ENCODE measurements at regions not wholly inside any gene's neighbourhood (a gene's known extent, or its start where the extent isn't known, plus 50 kb on each side); places are given as distances from the start of the nearest gene placed in this dataset.

DNA sequence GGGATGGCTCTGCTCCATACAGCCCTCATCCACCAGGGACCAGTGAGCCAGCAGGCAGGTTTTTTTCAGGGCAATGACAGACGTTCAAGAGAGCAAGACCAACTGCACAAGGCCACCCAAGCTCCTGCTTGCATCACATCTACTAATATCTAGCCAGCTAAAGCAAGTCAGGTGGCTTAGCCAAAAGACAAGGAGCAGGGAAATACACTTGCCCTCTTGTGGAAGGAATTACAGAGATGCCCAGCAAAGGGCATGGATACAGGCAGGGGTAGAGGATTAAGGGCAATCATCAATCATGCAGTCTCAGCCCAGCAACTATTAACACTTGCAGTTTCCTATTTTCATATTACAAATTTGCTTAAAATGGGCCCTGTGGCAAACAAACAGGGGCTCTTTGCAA, 81.5 kb upstream of the NTRK3 start:
- H3K4me1 Mint-ChIP-seq = no peaks in the 10 kb centered on the region
- H3K27ac Mint-ChIP-seq = no peak overlapping the region
- DNase-seq (ENCODE audit: low spot score) (no peak), ATAC-seq (peak; percentile 59; the same call in 1 of the 2 replicates)
- H3K4me3 Mint-ChIP-seq = no peak overlapping the region
- CTCF ChIA-PET = interaction anchor here (1.0 to 2.1 kb wide), 4 partner anchors 63 to 117 kb away, joined by 3 to 11 read pairs (median 8); no protein-coding TSS in a partner anchor
- no peaks in the 10 kb centered on the region; the same call in 1 of the 2 replicates for H3K9me3 Mint-ChIP-seq
- POLR2A ChIA-PET = no interaction called here
- peaks cover 4% of the 10 kb centered on the region; the same call in 1 of the 2 replicates for H3K27me3 Mint-ChIP-seq (ENCODE audit: low read depth)
- no peaks in the 10 kb centered on the region for H3K36me3 Mint-ChIP-seq
- TF ChIP-seq CBFB (CRISPR knock-in tag; IDR thresholded peaks at IDR 0.05; ENCODE audit: low read depth) (no peak), NFATC4 (CRISPR knock-in tag; IDR thresholded peaks at IDR 0.05) (no peak), E2F4 (CRISPR knock-in tag; IDR thresholded peaks at IDR 0.05; ENCODE audit: borderline replicate concordance, low read depth) (no peak), FOXK1 (CRISPR knock-in tag; IDR thresholded peaks at IDR 0.05) (no peak), ZNF512 (CRISPR knock-in tag; IDR thresholded peaks at IDR 0.05; ENCODE audit: borderline replicate concordance) (no peak), PRDM15 (CRISPR knock-in tag; IDR thresholded peaks at IDR 0.05) (no peak), ZNF396 (CRISPR knock-in tag; IDR thresholded peaks at IDR 0.05; ENCODE audit: borderline replicate concordance) (no peak), ZNF425 (CRISPR knock-in tag; conservative IDR thresholded peaks at IDR 0.05) (no peak), NR2C2 (CRISPR knock-in tag; IDR thresholded peaks at IDR 0.05) (no peak), MYBL2 (CRISPR knock-in tag; IDR thresholded peaks at IDR 0.05) (no peak), GTF2I (CRISPR knock-in tag; conservative IDR thresholded peaks at IDR 0.05) (no peak), ATF1 (CRISPR knock-in tag; IDR thresholded peaks at IDR 0.05) (no peak), EMX1 (CRISPR knock-in tag; IDR thresholded peaks at IDR 0.05) (no peak)
- TF ChIP-seq, protein P1, sequence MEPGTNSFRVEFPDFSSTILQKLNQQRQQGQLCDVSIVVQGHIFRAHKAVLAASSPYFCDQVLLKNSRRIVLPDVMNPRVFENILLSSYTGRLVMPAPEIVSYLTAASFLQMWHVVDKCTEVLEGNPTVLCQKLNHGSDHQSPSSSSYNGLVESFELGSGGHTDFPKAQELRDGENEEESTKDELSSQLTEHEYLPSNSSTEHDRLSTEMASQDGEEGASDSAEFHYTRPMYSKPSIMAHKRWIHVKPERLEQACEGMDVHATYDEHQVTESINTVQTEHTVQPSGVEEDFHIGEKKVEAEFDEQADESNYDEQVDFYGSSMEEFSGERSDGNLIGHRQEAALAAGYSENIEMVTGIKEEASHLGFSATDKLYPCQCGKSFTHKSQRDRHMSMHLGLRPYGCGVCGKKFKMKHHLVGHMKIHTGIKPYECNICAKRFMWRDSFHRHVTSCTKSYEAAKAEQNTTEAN (CRISPR knock-in tag; IDR thresholded peaks at IDR 0.05) = no peak
- TF ChIP-seq, protein P2, sequence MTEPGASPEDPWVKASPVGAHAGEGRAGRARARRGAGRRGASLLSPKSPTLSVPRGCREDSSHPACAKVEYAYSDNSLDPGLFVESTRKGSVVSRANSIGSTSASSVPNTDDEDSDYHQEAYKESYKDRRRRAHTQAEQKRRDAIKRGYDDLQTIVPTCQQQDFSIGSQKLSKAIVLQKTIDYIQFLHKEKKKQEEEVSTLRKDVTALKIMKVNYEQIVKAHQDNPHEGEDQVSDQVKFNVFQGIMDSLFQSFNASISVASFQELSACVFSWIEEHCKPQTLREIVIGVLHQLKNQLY (CRISPR knock-in tag; IDR thresholded peaks at IDR 0.05) = no peak
- TF ChIP-seq, protein P3, sequence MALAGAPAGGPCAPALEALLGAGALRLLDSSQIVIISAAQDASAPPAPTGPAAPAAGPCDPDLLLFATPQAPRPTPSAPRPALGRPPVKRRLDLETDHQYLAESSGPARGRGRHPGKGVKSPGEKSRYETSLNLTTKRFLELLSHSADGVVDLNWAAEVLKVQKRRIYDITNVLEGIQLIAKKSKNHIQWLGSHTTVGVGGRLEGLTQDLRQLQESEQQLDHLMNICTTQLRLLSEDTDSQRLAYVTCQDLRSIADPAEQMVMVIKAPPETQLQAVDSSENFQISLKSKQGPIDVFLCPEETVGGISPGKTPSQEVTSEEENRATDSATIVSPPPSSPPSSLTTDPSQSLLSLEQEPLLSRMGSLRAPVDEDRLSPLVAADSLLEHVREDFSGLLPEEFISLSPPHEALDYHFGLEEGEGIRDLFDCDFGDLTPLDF (CRISPR knock-in tag; IDR thresholded peaks at IDR 0.05) = no peak
- TF ChIP-seq, protein P4, sequence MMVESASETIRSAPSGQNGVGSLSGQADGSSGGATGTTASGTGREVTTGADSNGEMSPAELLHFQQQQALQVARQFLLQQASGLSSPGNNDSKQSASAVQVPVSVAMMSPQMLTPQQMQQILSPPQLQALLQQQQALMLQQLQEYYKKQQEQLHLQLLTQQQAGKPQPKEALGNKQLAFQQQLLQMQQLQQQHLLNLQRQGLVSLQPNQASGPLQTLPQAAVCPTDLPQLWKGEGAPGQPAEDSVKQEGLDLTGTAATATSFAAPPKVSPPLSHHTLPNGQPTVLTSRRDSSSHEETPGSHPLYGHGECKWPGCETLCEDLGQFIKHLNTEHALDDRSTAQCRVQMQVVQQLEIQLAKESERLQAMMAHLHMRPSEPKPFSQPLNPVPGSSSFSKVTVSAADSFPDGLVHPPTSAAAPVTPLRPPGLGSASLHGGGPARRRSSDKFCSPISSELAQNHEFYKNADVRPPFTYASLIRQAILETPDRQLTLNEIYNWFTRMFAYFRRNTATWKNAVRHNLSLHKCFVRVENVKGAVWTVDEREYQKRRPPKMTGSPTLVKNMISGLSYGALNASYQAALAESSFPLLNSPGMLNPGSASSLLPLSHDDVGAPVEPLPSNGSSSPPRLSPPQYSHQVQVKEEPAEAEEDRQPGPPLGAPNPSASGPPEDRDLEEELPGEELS (CRISPR knock-in tag; IDR thresholded peaks at IDR 0.05) = no peak
- TF ChIP-seq, protein P5, sequence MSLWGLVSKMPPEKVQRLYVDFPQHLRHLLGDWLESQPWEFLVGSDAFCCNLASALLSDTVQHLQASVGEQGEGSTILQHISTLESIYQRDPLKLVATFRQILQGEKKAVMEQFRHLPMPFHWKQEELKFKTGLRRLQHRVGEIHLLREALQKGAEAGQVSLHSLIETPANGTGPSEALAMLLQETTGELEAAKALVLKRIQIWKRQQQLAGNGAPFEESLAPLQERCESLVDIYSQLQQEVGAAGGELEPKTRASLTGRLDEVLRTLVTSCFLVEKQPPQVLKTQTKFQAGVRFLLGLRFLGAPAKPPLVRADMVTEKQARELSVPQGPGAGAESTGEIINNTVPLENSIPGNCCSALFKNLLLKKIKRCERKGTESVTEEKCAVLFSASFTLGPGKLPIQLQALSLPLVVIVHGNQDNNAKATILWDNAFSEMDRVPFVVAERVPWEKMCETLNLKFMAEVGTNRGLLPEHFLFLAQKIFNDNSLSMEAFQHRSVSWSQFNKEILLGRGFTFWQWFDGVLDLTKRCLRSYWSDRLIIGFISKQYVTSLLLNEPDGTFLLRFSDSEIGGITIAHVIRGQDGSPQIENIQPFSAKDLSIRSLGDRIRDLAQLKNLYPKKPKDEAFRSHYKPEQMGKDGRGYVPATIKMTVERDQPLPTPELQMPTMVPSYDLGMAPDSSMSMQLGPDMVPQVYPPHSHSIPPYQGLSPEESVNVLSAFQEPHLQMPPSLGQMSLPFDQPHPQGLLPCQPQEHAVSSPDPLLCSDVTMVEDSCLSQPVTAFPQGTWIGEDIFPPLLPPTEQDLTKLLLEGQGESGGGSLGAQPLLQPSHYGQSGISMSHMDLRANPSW (CRISPR knock-in tag; conservative IDR thresholded peaks at IDR 0.05; ENCODE audit: low read depth) = no peak

Measured in WTC11 (cell line).